Tibial nerve (tissue), 3 donors: ENCODE measurements at regions not wholly inside any gene's neighbourhood (a gene's known extent, or its start where the extent isn't known, plus 50 kb on each side); places are given as distances from the start of the nearest gene placed in this dataset.

Source experiments
- EP300 ChIP-seq, 2 donors: sonication (generic); formaldehyde crosslinking; IDR thresholded peaks; one replicate each; pipeline ENCODE4 v1.6.1; 2017; ENCODE audit warnings: antibody characterized with exemption in 2 of 2, mild to moderate bottlenecking in 1 of 2
- POLR2A ChIP-seq, 2 donors: fragments of 450-650 bp; IDR thresholded peaks; one replicate each; pipeline ENCODE4 v1.6.1; 2017; ENCODE audit warnings: antibody characterized with exemption in 2 of 2, mild to moderate bottlenecking in 2 of 2, moderate library complexity in 2 of 2

GRCh38 chr2:145284551-145284950 is 764.6 kb upstream of the ZEB2 start:
- TF ChIP-seq POLR2A (IDR thresholded peaks at IDR 0.05) (no peak), EP300 (IDR thresholded peaks at IDR 0.05) (no peak)
